GM21515 (cell line): ENCODE measurements at regions not wholly inside any gene's neighbourhood (a gene's known extent, or its start where the extent isn't known, plus 50 kb on each side); places are given as distances from the start of the nearest gene placed in this dataset.

Source experiments
- ATAC-seq: cut with Tn5 transposase; IDR thresholded peaks from one replicate; pipeline ENCODE4 v1.9.1; 2021; ENCODE audit not compliant: unreplicated experiment

- ATAC-seq = no peak
Observed at GRCh38 chr13:64075543-64076271, 2660.1 kb upstream of the PCDH20 start.

GRCh38 chr13:64074971-64075474 lies 2659.4 kb upstream of the PCDH20 start:
- no peak for ATAC-seq

- no peak for ATAC-seq
Observed at GRCh38 chr13:64073203-64073602, 2657.6 kb upstream of the PCDH20 start.

- ATAC-seq = no peak
Observed at GRCh38 chr13:64071352-64071751, 2655.7 kb upstream of the PCDH20 start.

- no peak for ATAC-seq
Observed at GRCh38 chr13:64069892-64070291, 2654.2 kb upstream of the PCDH20 start.

GRCh38 chr13:64066711-64067110 lies 2651.1 kb upstream of the PCDH20 start:
- no peak for ATAC-seq

- no peak for ATAC-seq
Observed at GRCh38 chr13:64061649-64062048, 2646.0 kb upstream of the PCDH20 start.

GRCh38 chr13:64057372-64058020 lies 2641.8 kb upstream of the PCDH20 start:
- no peak for ATAC-seq

- no peak for ATAC-seq
Observed at GRCh38 chr13:64054321-64054720, 2638.7 kb upstream of the PCDH20 start.

- ATAC-seq = no peak
Observed at GRCh38 chr13:64052521-64052920, 2636.9 kb upstream of the PCDH20 start.

GRCh38 chr13:64051278-64051677 lies 2635.6 kb upstream of the PCDH20 start:
- ATAC-seq = no peak

GRCh38 chr13:64041296-64041695 lies 2625.6 kb upstream of the PCDH20 start:
- no peak for ATAC-seq

GRCh38 chr13:64033921-64034320 lies 2618.3 kb upstream of the PCDH20 start:
- no peak for ATAC-seq

- no peak for ATAC-seq
Observed at GRCh38 chr13:64029343-64030093, 2613.9 kb upstream of the PCDH20 start.

- ATAC-seq = no peak
Observed at GRCh38 chr13:64028551-64028950, 2612.9 kb upstream of the PCDH20 start.

GRCh38 chr13:64020126-64020525 lies 2604.5 kb upstream of the PCDH20 start:
- no peak for ATAC-seq

GRCh38 chr13:64007339-64007738 lies 2591.7 kb upstream of the PCDH20 start:
- ATAC-seq = no peak

- no peak for ATAC-seq
Observed at GRCh38 chr13:64000321-64000720, 2584.7 kb upstream of the PCDH20 start.

GRCh38 chr13:63999614-64000305 lies 2584.1 kb upstream of the PCDH20 start:
- no peak for ATAC-seq

GRCh38 chr13:63983366-63983765 lies 2567.7 kb upstream of the PCDH20 start:
- no peak for ATAC-seq

GRCh38 chr13:63979951-63980350 lies 2564.3 kb upstream of the PCDH20 start:
- ATAC-seq = no peak
